Suppressor macrophage treated with lipopolysaccharide for 1 hour (primary cell): ENCODE measurements at regions not wholly inside any gene's neighbourhood (a gene's known extent, or its start where the extent isn't known, plus 50 kb on each side); places are given as distances from the start of the nearest gene placed in this dataset.
A peak's percentile ranks its signal among the peaks of the same experiment; 100 is the strongest.
"Not testable (repeated sequence)": the region's sequence is repeated elsewhere in the genome, so short reads cannot be mapped to it uniquely, and the experiment has no call there.

Source experiments
- DNase-seq, 3 donors: peaks; one replicate each; pipeline ENCODE4 v3.0.0-alpha.2; 2020 to 2022

DNA sequence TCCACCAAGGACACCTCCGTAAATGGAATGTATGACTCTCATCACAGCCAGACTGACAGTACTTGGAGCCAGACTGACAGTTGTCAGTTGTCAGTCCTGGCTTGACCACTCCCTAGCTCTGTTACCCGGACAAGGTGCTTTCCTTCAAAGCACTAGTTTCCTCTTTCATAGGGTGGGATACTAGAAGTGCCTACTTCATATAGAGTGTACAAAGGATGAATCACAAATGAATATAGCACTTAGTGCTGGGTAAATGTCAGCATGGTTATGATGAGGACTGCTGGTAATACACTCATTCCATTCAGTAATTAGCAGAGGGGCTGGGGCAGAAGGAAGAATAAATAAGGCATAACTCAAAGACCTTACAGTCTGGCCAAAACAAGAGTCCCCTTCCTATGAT lies 91.4 kb downstream of the ARL4C start:
- peak; percentile 63 to 87 (median 79) for DNase-seq

DNA sequence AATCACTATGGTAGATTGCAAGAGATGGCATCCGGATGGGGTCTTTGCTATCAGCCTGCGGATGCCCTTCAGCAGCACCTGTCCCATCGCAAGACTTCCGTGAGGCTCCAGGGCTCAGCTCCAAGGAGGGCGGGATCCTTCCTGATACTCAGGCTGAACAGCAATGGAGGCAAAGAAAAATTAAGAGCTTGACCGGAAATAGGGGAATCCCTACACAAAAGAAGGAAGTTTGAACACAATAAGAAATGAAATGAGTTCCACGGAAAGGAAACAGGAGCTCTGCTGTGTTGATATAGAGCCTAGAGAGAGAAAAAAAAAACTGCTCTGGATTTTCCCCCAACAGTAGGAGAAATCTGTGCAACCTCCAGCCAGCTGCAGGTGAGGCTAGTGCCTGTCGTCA lies 91.9 kb downstream of the ARL4C start:
- DNase-seq = peak; percentile 66 to 83 (median 76)

DNA sequence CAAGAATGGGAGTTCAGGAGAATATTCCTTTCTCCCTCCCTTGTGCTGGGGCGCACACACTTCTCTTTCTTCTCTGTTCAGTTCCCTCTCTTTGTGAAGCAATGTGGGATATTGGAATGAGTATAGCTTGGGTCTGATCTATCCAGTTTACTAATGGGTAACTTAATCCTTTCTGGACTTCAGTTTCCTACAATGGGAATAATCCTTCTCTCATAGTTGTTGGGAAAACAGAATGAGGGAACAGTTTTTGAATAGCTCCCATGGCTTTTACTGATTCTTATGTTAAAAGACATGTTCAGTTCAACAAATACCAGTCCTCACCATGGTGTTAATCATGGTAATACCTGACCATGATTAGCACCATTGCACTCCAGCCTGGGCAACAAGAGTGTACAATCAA lies 93.1 kb downstream of the ARL4C start:
- no peak for DNase-seq

DNA sequence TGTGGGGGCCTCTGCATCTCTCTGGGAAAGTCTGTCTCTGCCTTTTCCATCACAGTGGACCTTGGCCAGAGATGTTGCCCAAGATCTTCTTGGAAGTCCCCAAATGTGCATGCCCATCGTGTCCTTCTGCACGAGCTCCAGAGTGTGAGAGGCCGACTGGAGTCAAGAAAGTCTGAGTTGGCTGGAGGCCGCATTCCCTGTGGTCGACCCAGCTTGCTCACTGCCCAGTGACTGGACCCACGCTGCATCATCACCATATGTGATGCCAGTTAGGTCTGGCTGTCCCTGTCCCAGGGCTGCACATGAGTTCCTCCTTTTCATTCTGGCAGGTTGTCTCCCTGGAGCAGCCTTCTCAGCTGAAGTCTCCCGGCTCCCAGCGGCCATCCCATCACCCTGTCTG lies 93.8 kb downstream of the ARL4C start:
- DNase-seq = peak; percentile 75 to 81 (median 78)

DNA sequence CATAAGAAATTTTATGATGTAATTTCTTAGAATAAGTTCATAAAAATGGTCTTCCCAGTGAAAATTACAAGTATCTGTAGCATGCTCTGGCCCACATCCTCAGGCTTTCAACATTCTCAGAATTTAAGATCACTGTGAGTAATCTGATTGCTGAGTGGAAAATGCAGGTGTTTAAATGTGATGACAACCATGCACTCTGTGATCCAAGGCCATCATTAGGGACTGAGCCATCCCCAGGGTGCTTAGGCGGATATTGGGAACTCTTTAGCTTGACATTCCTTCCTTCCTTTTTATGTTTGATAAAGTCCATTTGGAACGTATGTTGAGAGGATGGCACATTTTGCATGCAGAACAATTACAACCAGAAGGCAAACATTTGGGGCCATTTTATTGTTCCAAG lies 95.5 kb downstream of the ARL4C start:
- no peak for DNase-seq

DNA sequence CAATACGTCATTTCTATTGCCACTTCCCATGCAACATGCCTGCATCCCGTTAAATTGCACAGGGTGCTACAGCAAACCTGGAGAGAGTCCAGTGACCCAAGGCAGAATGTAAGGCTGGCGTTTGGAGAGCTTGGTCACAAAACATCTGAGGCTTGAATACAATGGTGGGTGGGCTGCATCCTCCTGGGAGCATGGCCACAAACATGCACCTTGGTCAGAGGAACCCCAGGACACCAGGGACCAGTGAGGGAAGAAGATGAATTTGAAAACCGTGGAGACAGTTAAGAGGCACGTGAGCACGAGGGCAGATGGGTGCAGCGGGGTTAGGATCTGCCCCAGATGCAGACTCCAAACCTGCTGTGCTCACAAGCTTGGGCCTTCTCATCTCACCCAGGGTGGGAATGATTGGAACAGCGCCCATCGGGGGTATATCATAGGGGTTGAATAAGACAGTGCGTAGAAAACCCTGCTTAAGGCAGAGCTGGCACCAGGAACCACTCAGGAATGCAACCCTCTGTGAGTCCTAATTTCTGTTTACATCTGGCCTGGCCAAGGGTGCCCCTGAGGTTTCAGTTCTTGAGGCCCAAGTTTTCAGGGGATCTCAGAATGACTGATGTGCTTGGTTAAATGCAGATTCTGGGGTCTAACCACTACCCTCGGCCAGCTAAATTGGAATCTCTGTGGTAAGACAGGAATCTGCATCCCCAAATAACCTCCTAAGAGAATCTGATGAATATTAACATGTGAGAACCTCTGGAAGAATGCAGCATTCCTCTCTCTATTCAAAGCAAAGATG lies 97.2 kb downstream of the ARL4C start:
- no peak for DNase-seq

DNA sequence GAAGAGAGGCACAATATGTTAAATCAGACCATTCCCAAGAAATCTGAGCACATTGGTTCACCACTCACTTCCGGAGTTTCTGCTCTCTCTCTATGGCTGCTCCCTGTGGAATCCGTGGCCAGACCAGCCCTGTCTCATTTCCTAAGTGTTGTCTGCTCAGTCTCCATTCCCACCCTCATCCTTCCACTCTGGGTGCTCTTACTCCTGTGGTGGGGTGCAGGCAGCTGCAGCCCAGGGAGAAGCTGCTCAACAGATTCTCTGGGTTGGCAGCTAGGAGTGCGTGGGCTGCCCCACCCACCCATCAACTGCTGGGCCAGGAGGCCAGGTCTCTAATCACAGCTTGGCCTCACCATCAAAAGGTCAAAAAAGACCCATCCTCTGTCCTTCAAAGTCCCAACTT lies 98.3 kb downstream of the ARL4C start:
- DNase-seq = no peak

DNA sequence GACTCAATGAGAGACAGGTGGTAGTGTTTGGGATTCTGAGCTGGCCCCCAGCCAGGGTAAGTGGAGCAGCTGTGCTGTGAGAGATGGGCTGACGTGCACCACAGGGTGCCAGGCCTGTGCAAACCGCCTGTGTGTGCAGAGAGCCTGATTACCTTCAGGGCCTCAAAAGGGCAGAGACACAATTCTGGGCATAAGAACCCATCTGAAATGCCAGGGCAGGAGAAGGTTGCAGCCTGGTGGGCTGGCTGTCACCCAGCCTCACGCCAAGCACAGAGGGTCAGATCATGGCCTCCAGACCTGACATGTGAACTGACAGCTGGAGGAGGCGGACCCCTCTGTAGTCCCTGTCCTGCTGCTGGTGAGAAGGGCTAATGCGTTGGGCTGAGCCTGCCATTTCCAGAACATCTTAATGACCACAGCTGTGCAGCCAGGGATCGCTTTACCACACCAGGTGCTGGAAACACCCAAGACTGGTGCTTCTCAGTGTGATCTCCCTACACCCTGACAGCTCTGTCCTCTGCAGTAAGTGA lies 100.9 kb downstream of the ARL4C start:
- DNase-seq = no peak

DNA sequence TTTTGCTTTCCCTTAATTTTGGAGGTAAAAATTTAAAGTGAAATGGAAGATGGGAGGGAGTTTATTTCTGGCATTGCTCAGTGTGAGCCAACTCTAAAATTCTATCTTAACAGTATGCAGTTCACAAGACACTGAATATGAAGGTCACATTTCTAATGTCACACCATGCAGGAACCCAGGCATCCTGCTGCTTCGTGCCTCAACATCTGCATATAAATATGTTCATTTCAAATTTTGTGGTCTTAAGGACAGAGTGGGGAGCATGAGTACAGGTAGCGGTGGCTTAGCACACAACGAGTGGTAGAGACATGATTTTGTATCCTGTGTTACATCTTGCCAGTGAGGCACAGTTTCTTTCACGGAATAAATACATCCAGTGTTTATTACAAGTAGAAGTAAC lies 102.4 kb downstream of the ARL4C start:
- DNase-seq = no peak

DNA sequence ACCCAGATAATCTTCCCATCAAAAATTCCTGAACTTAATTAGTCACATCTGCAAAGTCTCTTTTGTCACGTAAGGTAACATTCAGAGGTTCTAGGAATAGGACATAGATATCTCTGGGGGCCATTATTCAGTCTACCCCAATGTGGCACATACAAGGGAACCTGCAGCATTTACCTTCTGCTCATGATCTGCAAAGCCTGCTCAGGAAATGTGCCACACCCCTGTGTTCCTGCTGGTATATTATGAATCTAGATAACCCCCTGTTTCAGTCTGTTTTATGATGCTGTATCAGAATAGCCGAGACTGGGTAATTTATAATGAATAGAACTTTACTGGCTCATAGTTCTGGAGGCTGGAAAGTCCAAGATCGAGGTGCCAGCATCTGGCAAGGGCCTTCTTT lies 103.5 kb downstream of the ARL4C start:
- no peak for DNase-seq

DNA sequence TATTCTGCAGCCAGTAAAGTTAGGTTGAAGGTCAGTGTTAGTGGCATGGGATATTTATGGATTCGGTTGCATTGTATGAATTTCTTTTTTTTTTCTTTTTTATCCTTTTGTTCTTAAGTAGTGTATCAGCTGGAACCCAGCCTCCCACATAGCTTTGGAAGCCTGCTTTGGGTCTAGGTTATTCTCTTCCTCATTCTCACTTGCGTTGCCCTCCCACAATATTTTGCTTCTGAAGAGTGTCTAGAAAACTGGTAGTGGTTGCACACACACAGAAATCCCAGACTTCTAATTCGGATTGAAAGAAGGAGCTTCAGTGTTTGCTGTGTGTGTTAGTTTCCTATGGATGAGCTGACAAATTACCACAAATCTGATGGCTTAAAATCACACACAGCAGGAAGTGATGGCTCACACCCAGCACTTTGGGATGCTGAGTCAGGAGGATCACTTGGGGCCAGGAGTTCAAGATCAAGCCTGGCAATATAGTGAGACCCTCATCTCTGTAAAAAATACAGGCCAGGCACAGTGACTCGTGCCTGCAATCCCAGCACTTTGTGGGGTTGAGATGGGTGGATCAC lies 104.8 kb downstream of the ARL4C start:
- DNase-seq = peak; percentile 49 to 55 (median 53)

DNA sequence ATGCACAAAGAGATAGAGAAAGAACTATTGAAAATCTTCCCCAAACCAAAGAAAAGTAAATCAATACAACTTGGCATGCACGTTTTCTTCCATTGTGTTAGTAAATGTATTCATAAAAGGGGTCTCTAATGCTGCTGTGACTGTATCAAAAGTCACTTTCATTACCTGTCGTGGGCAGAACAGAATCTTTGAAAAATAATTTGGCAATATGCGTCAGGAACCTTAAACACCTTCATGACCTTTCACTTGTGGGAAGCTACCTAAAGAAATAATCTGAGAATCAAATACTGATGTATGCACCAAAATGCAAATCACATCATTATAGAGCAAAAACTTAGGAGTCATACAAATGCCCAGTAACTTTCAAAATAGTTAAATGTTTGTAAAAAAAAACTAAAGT lies 105.3 kb downstream of the ARL4C start:
- DNase-seq = no peak

DNA sequence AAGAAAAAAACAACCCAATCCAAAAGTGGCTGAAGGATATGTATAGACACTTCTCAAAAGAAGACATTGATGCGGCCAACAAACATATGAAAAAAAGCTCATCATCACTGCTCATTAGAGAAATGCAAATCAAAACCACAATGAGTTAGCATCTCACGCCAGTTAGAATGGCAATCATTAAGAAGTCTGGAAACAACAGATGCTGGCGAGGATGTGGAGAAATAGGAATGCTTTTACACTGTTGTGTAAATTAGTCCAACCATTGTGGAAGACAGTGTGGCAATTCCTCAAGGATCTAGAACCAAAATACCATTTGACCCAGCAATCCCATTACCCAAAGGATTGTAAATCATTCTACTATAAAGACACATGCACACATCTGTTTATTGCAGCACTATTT lies 107.2 kb downstream of the ARL4C start:
- DNase-seq = not testable (repeated sequence)

DNA sequence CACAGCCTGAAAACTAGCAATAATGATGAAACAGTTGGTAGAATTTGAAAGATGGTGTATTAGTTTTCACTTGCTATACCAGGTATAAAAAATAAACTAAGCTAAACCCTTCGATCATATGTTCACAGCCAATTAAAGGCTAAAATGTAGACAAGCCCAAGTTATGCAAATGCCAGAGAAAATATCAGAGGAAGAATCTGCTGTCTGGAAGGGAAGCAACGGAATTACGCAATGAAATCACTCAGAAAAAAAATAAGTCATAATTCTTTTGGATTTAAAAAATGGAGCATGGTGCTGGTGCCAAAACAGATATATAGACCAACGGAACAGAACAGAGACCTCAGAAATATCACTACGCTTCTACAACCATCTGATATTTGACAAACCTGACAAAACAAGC lies 108.3 kb downstream of the ARL4C start:
- DNase-seq = peak in 2 of 3 donors; percentile 43 to 61

DNA sequence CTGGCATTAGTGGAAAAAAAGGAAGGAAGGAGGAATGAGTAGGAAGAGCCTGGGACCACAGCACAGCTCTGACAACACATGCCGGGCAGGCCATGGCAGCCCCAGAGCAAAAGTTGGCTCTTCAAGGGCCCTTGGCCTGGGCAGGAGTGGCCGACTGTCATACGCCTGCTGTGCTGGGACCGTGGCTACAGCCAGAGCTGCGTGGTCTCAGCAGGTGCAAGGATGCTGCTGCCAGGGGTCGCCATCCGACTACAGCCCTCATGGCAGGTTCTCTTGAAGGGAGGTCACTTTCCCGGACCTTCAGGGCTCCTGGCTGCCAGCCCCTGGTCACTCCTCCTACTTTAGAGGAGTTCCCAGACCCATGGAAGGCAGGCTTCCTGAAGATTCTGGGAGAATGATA lies 109.9 kb downstream of the ARL4C start:
- DNase-seq = no peak

DNA sequence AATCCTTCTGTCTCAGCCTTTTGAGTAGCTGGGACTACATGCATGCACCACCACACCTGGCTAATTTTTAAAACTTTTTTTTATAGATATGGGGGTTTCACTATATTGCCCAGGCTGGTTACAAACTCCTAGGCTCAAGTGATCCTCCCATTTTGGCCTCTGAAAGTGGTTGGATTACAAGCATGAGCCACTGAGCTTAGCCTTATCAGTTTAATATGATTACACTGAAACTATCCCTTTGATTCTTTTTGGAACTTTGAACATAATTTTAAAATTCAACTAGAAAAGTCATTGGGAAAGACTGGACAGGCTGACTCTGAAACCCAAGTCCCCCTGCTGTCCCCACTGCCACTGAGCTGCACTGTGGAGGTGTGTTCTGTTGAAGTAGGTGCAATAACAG lies 114.8 kb downstream of the ARL4C start:
- no peak for DNase-seq

DNA sequence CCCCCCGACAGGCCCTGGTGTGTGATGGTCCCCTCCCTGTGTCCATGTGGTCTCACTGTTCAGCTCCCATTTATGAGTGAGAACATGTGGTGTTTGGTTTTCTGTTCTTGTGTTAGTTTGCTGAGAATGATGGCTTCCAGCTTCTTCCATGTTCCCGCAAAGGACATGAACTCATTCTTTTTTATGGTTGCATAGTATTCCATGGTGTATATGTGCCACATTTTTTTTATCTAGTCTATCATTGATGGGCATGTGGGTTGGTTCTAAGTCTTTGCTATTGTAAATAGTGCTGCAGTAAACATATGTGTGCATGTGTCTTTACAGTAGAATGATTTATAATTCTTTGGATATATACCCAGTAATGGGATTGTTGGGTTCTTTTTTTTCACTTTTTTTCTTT lies 117.9 kb downstream of the ARL4C start:
- not testable (repeated sequence) for DNase-seq

DNA sequence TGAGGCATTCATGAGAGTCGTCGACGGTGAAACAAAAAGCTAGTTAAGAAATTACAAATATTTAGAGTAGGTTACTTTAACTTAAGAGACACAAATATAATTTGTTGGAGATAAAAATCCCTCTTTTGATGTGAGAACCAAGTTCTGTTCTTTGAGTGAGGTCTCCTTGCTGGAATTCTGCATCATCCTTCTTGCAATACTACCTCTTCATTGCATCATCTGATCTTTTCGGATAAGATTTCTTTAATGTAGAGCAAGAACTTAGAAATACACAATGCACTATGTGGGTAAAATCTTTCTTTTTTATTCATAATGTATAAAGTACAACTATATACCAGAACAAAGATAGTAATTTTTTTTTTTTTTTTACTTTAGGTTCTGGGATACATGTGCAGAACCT lies 118.4 kb downstream of the ARL4C start:
- no peak for DNase-seq

DNA sequence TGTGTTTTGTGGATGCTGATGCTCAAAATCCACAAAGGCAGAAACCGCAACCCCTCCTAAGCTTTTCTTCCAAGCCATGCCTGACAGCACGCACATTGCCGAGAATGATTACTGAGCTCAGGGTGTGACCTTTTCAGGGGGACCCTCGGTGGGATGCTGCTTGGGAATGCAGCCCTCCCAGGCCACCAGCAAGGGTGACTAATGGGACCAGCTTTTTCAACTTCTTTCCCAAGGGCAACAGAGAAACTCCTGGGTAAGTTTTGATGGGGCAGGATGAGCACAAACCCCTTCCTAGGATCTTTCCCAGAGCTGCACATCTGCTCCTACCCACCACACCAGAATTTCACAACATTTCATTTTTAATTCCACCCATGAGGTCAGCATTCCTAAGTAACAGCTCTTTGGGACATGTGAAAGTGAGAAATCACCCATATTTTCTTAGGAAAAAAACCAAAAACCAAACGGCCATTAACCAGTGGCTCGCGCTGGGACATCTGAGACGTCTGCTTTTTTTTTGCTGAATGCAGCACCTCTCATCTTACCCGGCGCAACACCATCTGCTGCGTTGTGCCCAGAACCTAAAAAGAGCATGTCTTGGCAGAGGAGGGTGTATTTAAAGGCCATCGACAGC lies 119.0 kb downstream of the ARL4C start:
- no peak for DNase-seq

DNA sequence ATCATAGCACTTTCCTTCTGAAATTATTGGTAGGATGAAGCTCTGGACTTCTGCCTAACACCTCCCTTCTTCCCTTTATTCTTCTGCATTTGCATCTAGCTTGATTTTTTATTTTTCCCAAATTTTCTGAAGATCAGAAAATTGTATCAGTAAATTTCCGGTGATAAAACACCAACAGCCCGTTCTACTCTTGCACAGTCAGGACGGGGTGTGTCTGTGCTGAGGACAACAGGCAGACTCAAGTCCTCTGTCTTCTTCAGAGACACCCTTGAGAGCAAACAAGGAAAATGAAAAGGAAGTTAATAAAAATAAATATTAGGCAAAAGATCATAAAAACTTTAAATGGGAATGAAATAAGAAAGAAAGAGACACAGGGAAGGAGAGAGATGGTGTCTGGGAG lies 120.7 kb downstream of the ARL4C start:
- no peak for DNase-seq

DNA sequence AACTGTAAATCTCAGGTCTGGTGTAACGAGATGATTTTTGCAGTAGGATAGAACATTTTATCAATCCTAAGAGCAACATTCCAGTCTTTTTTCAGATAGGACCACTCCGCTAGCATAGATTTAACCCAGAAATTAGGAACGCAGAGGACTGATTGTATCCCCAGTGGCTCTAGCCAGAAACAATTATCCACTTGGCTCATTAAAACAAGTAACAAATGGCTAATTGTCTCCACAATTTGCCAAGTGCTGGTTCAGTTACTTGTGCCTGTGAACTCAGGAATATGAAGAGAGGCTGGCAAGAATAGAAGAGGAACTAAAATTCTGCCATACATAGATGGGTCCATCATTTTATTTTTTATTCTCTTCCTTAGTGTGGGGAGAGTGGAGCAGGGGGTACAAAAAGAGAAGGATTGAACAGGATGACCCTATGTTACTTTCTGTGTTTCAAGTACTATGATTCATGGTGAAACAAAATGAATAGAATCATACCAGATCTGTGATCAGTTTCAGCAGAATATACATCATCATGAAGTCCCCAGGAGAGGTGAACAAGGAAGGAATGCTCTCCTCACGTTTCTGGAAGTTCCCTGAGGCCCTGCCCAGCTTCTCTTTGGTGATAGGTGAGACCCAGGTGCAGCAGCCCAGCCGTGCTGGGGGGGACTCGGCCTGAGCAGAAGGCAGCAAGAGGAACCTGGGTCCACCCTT lies 121.6 kb downstream of the ARL4C start:
- DNase-seq = no peak

DNA sequence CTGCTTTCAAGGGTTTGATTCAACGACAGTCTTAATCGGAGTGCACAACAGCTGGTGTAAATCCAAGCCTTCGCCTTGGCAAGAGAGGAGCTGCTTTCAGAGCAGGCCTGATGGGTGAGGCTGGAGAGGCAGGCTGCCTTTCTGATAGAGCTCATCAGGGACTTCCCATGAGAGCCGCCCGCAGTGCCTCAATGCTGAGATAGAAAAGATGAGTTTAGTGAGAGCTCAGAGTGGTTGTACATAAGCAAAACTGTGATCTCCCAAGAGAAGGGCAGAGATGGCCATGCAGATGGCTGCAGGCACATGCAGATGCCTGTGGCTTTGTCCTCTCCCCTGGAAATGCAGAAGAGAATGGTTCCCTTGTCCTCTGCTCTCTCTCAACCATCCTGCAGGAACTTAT lies 122.1 kb downstream of the ARL4C start:
- DNase-seq = no peak

DNA sequence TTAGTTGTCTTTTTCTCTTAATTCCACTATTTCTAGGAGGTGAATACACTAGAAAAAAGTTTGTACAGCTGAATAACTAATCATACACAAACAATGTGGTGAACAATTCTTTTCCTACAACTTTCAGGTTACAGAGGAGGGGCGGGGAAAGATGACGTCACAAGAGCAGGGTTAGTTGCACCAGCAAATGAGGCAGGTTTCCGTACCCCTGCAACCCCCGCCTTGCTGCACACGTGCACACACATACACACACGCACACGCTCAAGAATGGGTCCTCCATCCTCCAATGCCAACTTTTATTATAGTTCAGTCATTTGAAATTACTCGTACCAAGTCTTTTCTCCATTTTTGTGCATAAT lies 122.8 kb downstream of the ARL4C start:
- DNase-seq = no peak
